Upper lobe of left lung (tissue), 6 donors: ENCODE measurements at regions not wholly inside any gene's neighbourhood (a gene's known extent, or its start where the extent isn't known, plus 50 kb on each side); places are given as distances from the start of the nearest gene placed in this dataset.

ENCODE experiments used
- ATAC-seq, 2 donors: fragments of 200-7000 bp; cut with Tn5 transposase; one replicate each; pipeline ENCODE4 v1.9.1; 2022; ENCODE audit warnings: mild to moderate bottlenecking in 2 of 2, moderate library complexity in 2 of 2; ENCODE audit not compliant: low FRiP score in 2 of 2
- DNase-seq, 2 donors: peaks; one replicate each; pipeline ENCODE4 v3.0.0-alpha.2; 2019 to 2020
- H3K27ac ChIP-seq, 4 donors: fragments of 200-600 bp; sonication (generic); one replicate each; pipeline ENCODE4 v1.5.1; 2016 to 2019
- H3K27me3 ChIP-seq, 4 donors: fragments of 200-600 bp; sonication (generic); one replicate each; pipeline ENCODE4 v1.5.1; 2017 to 2019
- H3K36me3 ChIP-seq, 4 donors: fragments of 200-600 bp; sonication (generic); one replicate each; pipeline ENCODE4 v1.5.1; 2016 to 2019
- H3K4me1 ChIP-seq, 4 donors: fragments of 200-600 bp; sonication (generic); one replicate each; pipeline ENCODE4 v1.5.1; 2018 to 2019
- H3K4me3 ChIP-seq, 4 donors: fragments of 200-600 bp; sonication (generic); one replicate each; pipeline ENCODE4 v1.5.1; 2017 to 2019; ENCODE audit warnings: mild to moderate bottlenecking in 2 of 4, moderate library complexity in 1 of 4
- H3K9me3 ChIP-seq, 4 donors: fragments of 200-600 bp; sonication (generic); one replicate each; pipeline ENCODE4 v1.5.1; 2018 to 2019
- CTCF ChIP-seq, 6 experiments: fragments of 450-650 bp in 4 of 6; fragments of 200-600 bp in 2 of 6; sonication (generic) in 2 of 6; IDR thresholded peaks; one replicate each; pipeline ENCODE4 v1.5.1; 2016 to 2019; ENCODE audit warnings: antibody characterized with exemption in 6 of 6
- EP300 ChIP-seq, 4 donors: sonication (generic); formaldehyde crosslinking; IDR thresholded peaks; one replicate each; pipeline ENCODE4 v1.5.1; 2017; ENCODE audit warnings: antibody characterized with exemption in 4 of 4, control low read depth in 2 of 4
- POLR2A ChIP-seq, 4 donors: fragments of 450-650 bp; IDR thresholded peaks; one replicate each; pipeline ENCODE4 v1.5.1; 2016 to 2017; ENCODE audit warnings: antibody characterized with exemption in 4 of 4, mild to moderate bottlenecking in 2 of 4
- POLR2AphosphoS5 ChIP-seq, 2 donors: sonication (generic); formaldehyde crosslinking; IDR thresholded peaks; one replicate each; pipeline ENCODE4 v1.5.1; 2017; ENCODE audit warnings: antibody characterized with exemption in 2 of 2
- WGBS, 2 donors: methylation state at CpG; one replicate each; pipeline ENCODE4 v1.1.5; 2017 to 2018; 5-methylcytosine and 5-hydroxymethylcytosine counted together
- donor health status: DM: no; HTN: no; CAD: no; lungs with moderate emphysema.
- donor health status: DM: no; HTN: yes; CAD: no; lungs with severe emphysema.

DNA sequence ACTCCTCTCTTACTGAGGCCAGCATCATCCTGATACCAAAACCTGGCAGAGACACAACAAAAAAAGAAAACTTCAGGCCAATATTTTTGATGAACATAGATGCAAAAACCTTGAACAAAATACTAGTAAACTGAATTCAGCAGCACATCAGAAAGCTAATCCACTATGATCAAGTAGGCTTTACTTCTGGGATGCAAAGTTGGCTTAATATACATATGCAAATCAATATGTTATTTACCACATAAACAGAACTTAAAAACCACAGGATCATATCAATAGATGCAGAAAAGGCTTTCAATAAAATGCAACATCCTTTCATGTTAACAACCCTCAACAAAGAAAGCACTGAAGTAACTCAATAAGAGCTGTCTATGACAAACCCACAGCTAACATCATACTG lies 414.5 kb upstream of the MCTP2 start:
- no peak overlapping the region for H3K4me3 ChIP-seq
- no peaks in the 10 kb centered on the region for H3K27me3 ChIP-seq
- H3K36me3 ChIP-seq: no peaks in the 10 kb centered on the region
- no peaks in the 10 kb centered on the region for H3K4me1 ChIP-seq
- TF ChIP-seq POLR2AphosphoS5 (IDR thresholded peaks at IDR 0.05) (no peak), EP300 (IDR thresholded peaks at IDR 0.05) (no peak), CTCF (IDR thresholded peaks at IDR 0.05) (no peak), POLR2A (IDR thresholded peaks at IDR 0.05) (no peak)
- H3K27ac ChIP-seq: no peak overlapping the region
- no peak for DNase-seq
- no peak for ATAC-seq
- H3K9me3 ChIP-seq: no peaks in the 10 kb centered on the region

- no peaks in the 10 kb centered on the region for H3K27me3 ChIP-seq
- no peak overlapping the region for H3K4me3 ChIP-seq
- no peak for ATAC-seq
- H3K9me3 ChIP-seq: no peaks in the 10 kb centered on the region
- TF ChIP-seq POLR2A (IDR thresholded peaks at IDR 0.05) (no peak), CTCF (IDR thresholded peaks at IDR 0.05) (no peak), EP300 (IDR thresholded peaks at IDR 0.05) (no peak), POLR2AphosphoS5 (IDR thresholded peaks at IDR 0.05) (no peak)
- H3K36me3 ChIP-seq: no peaks in the 10 kb centered on the region
- no peak for DNase-seq
- WGBS, 2 donors: 81 to 86% methylated on average over 5 of the region's 5 CpGs
- no peak overlapping the region for H3K27ac ChIP-seq
- no peaks in the 10 kb centered on the region for H3K4me1 ChIP-seq
These were observed 420.1 kb upstream of the MCTP2 start for GRCh38 chr15:93811305-93811704.

DNA sequence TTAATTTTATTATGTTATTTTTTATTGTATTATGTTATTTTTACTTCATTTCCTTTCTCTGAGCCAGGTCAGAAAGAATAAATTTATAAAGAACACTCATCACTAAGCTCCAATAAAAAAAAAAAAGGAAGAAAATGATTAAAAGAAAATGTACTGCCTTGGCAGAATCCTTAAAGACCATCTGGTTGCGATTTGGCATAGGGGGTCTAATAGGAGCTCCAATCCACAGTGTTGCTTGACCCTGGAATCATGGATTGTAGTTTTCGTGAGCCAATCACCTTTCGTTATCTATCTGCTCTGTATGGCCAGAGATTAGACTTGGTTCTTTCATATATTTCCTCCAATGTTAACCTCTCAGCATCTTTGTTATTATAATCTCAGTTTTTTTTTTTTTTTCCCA lies 421.8 kb upstream of the MCTP2 start:
- Histone ChIP-seq H3K4me3 (no peak overlapping the region), H3K9me3 (no peaks in the 10 kb centered on the region), H3K27me3 (no peaks in the 10 kb centered on the region), H3K4me1 (no peaks in the 10 kb centered on the region), H3K36me3 (no peaks in the 10 kb centered on the region), H3K27ac (no peak overlapping the region)
- TF ChIP-seq POLR2A (IDR thresholded peaks at IDR 0.05): no peak
- no peak for TF ChIP-seq POLR2AphosphoS5 (IDR thresholded peaks at IDR 0.05)
- no peak for TF ChIP-seq EP300 (IDR thresholded peaks at IDR 0.05)
- ATAC-seq: no peak
- WGBS, 2 donors: 80 to 87% methylated on average over 3 of the region's 3 CpGs
- no peak for DNase-seq

DNA sequence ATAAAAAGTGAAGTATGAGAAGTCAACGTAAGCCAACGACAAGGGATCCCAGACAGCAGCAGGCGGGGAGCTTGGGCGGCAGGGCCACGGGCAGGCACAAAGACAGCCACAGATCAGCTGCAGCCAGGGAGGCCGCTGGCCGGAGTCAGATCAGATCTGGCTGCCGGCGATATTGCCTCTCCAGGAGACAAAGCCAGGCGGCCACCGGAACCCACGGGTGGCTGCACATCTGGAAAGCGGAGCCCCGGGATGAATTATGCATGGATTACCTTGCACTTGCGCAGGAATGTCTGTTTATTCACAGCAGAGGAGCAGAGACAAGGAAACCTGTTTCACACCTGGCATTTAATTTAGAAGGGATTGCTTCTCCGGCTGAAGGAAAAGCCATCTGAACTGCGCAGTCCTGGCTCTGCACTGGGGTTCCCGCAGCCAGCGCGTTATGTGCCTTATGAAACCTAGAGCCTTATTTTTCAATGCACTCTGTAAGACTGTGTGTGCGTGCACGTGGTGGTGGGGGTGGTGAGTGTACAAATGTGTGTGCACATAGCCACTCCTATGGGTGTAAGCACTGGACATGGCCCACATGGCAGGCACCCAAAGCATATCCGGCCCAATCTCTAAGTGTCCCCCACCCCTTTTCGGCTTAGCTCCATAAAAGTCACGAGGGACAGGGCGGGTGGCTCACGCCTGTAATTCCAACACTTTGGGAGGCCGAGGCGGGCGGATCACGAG lies 427.8 kb upstream of the MCTP2 start:
- Histone ChIP-seq H3K27ac (no peak overlapping the region), H3K27me3 (no peaks in the 10 kb centered on the region), H3K36me3 (no peaks in the 10 kb centered on the region), H3K9me3 (no peaks in the 10 kb centered on the region), H3K4me1 (no peaks in the 10 kb centered on the region), H3K4me3 (no peak overlapping the region)
- no peak for TF ChIP-seq EP300 (IDR thresholded peaks at IDR 0.05)
- DNase-seq: peak in 1 of 2 donors; percentile 63
- peak in 1 of 2 donors; percentile 65 for ATAC-seq
- 86 to 91% methylated on average over 23 to 31 of the region's 31 CpGs for WGBS, 2 donors

- Histone ChIP-seq H3K4me3 (no peak overlapping the region), H3K27me3 (no peaks in the 10 kb centered on the region), H3K36me3 (no peaks in the 10 kb centered on the region), H3K27ac (no peak overlapping the region), H3K4me1 (no peaks in the 10 kb centered on the region), H3K9me3 (no peaks in the 10 kb centered on the region)
- ATAC-seq (no peak), DNase-seq (no peak)
- TF ChIP-seq EP300 (IDR thresholded peaks at IDR 0.05) (no peak), CTCF (IDR thresholded peaks at IDR 0.05) (no peak), POLR2A (IDR thresholded peaks at IDR 0.05) (no peak), POLR2AphosphoS5 (IDR thresholded peaks at IDR 0.05) (no peak)
These were observed 430.2 kb upstream of the MCTP2 start for GRCh38 chr15:93801206-93801605.

GRCh38 chr15:93800805-93801204 lies 430.6 kb upstream of the MCTP2 start:
- Histone ChIP-seq H3K27ac (no peak overlapping the region), H3K9me3 (no peaks in the 10 kb centered on the region), H3K27me3 (no peaks in the 10 kb centered on the region), H3K4me1 (no peaks in the 10 kb centered on the region), H3K4me3 (no peak overlapping the region), H3K36me3 (no peaks in the 10 kb centered on the region)
- 87 to 90% methylated on average over 2 of the region's 2 CpGs for WGBS, 2 donors
- ATAC-seq: no peak
- DNase-seq: no peak
- TF ChIP-seq POLR2A (IDR thresholded peaks at IDR 0.05) (no peak), CTCF (IDR thresholded peaks at IDR 0.05) (no peak), EP300 (IDR thresholded peaks at IDR 0.05) (no peak), POLR2AphosphoS5 (IDR thresholded peaks at IDR 0.05) (no peak)
